ENCODE measurements at regions not wholly inside any gene's neighbourhood (a gene's known extent, or its start where the extent isn't known, plus 50 kb on each side); places are given as distances from the start of the nearest gene placed in this dataset.

DNA sequence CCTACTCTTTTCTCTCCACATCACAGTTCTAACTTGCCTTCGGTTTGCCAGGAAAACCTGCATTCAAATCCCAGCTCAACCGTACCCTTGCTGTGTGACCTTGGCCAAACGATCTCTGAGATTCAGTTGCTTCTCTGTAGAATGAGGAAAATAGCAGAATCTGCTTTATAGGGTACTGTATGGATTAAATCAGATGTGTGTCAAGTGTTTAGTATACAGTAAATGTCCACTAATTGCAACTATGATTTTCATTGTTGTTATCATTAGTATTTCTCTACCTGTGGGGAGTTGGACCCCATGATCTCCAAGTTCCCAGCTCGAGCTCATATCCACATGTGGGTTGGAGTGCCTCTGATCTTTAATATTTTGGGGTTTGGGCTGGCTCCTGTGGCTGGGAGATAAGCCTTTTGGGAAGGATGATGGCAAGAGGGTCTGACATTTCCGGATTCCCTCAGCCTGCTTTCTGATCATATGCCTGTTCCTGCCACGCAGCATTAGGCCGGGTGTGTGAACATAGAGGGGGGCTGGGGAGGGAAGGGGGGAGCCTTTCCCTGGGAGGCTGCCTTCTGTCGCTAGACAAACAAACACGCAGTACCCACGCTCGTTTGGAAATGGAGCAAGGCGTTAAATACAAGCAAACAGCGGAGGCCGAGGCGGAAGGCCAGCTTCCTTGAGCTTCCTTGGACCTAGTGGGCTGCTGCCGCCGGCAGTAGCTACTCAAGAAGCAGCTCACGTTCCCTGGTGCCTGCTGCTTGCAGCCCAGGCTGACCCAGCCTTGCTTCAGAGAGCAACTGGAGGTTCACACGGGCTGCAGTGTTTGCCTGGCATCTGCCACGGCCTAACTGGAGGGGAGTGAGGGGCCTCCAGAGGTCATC lies 213.5 kb upstream of the LHX5 start:
- no peak for DNase-seq

DNA sequence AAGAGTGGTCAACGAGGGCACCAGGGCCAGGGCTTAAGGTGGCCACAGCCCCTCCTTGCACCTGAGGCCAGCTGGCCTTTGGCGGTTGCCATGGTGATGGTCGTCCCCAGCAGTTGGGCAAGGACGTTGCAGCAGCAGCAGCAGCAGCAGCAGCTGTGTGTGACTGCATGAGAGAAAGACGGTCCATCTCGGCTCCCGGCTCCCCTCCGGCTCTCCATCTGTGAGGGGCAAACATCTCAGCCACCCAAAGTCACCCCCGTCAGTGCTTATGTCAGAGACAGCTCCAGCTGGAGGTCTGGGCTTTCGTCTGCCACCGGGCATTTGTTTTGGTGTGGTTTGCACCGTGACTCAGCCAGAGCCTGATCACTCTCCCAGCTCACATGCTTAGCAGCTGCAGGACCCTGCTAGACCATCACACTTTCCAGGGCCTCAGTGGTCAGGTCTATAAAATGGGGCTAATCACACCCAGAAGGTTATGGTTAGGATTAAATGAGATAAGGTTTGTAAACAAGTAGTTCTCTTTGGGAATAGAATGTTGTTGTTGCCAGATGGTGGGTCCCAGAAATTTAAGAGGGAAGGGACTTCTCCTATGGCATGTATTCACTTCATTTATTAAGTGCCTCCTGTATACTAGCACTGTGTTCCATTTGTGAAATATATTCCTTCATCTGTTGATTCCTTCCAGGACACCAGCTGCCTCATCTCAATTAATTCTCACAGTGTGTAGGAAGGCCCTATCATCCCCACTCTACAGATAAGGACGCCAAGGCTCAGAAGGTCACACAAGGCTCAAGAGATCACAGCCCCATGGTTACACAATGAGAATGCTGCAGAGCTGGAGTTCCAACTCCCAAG lies 212.6 kb upstream of the LHX5 start:
- DNase-seq = no peak

- DNase-seq = no peak
Measured at GRCh38 chr12:113683574-113683973, 211.9 kb upstream of the LHX5 start.

DNA sequence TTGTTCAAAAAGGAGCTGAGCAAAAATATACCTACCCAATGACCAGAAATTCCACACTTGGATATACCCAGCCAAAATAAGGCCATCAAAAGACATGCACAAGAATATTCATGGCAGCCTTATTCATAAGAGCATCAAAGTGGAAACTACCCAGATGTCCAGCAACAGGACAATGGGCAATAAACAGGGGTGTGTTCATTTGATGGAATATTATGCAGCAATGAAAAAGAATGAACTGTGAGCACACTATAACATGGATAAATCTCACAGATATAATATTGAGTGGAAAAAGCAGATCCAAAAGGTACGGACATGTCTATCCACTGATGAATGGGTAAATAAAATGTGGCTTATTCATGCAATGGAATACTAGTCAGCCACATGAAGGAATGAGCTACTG lies 209.2 kb upstream of the LHX5 start:
- DNase-seq = no peak

GRCh38 chr12:113678223-113679119 lies 206.8 kb upstream of the LHX5 start:
- DNase-seq = no peak

GRCh38 chr12:113676547-113676946 lies 204.9 kb upstream of the LHX5 start:
- no peak for DNase-seq

DNA sequence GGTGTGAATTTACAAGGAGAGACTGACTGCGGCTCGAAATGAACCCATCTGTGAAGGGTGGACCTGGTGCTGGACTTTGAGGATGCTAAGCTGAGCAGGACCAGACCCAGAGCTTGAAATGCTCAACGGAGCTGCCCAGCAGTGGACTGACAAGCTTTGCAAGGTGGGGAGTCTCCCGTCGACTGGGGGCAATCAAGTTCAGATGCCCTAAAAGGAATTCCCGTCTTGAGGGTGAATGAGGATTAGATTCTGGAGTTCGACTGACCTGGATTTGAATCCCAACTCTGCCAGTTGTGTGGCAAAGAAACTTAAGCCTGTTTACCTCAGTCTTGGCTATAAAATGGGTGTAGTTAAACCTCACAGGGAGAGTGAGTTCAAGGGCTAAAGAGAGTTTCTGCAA lies 204.4 kb upstream of the LHX5 start:
- DNase-seq = no peak

GRCh38 chr12:113674996-113675395 lies 203.3 kb upstream of the LHX5 start:
- DNase-seq = no peak

DNA sequence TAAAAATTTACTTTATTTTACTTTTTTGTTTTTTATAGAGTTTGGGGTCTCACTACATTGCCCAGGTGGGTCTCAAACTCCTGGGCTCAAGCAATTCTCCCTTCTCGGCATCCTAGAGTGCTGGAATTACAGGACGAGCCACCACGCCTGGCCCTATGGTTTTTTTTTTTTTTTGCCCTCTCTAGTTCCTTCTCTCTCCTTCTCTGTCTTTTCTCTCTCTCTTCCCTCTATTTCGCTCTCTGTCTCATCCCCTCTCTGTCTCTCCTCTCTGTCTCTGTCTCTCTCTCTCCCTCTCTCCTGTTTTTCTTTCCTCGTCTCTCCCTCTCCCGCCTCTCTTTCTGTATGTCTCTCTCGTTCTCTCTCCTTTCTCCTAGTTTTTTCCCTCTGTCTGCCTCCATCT lies 202.6 kb upstream of the LHX5 start:
- no peak for DNase-seq

GRCh38 chr12:113673458-113674238 lies 202.0 kb upstream of the LHX5 start:
- DNase-seq = no peak

- DNase-seq = no peak
Measured at GRCh38 chr12:113670742-113671141, 199.1 kb upstream of the LHX5 start.

DNA sequence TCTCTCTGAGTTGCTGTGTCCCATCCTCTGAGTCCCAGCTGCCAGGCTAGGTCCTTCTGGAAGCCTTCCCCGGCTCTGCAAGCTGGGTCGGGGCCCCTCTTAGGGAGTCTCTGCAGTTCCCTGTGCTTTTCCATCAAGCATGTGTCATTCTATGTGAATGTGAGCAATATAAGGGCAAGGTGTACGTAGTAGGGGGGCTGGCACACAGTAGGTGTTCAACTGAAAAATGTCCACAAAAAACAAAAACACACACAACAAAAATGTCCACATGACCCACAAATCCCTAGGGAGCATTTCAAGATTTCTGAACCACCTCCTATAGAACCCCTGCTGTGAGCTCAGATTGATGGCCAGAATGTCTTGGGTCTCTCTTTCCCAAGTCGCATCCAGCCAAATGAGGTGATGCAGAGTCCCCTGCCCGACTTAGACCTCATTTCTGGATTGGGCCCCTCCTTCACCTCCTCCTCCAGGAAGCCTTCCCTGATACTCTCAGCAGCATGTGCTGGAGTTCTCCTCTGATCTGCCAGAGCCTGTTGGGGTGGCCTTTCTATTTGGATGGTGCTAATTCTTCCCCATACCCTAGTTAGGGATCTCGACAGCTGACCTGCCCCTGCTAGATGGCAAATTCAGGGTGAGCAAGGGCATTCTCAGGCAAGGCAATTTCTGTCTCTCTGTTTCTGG lies 196.1 kb upstream of the LHX5 start:
- DNase-seq = no peak

DNA sequence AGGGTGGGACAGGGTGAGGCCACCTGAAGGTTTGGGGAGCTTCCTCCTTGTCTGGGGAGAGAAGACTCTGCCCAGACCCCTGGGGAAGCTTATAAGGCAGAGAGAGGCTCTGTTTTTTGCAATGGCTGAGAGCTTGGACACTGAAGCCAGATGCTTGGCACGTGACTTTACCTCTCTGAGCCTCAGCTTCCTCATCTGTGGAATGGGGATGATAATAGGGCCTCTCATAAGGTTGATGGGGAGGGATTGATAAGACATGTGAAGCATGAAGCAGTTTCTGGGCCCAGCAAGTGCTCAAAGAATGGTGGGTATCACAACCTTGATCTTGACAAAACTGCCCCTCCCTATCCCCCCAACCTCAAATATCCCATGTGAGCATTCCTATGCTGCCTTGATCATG lies 195.4 kb upstream of the LHX5 start:
- no peak for DNase-seq

- DNase-seq = no peak
Measured at GRCh38 chr12:113666223-113666622, 194.6 kb upstream of the LHX5 start.

GRCh38 chr12:113665457-113665856 lies 193.8 kb upstream of the LHX5 start:
- DNase-seq = no peak

- peak in 1 of 3 donors; percentile 5 for DNase-seq
Measured at GRCh38 chr12:113664224-113664681, 192.6 kb upstream of the LHX5 start.

DNA sequence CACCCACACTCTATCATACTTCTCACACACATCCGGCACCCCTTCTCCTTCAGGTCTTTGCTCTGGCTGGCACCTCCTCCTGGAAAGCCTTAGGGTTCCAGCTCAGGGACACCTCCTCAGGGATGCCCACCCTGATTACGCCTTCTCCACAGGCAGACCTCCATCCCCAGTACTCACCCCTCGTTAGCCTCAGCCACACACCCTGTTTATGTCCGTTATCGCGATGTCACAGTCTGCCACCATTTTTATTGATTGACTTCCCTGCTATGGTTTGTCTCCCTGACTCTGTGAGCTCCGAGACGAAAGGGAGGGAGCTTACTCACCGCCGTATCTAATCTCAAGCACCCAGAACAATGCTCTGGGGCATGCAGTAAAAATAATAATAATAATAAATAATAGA lies 191.7 kb upstream of the LHX5 start:
- no peak for DNase-seq

- DNase-seq = no peak
Measured at GRCh38 chr12:113660936-113661335, 189.3 kb upstream of the LHX5 start.

DNA sequence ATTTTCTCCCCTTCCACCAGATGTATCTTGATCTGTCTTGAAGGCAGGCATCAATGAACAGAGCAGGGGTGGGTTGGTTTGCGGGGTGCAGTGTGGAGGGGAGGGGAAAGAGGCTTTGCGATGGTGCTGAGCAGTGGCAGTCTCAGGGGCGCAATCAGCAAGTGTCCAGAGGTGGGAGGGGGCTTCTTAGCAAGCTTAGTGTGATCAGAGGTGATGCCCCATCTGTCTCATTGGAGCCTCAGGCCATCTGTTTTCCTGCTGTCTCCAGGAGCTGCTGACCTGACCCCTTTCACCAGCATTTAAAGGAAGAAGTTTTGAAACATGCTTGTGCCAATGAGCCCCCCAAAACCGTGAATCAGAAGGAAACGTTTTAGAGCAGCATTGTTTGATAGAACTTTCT lies 187.7 kb upstream of the LHX5 start:
- DNase-seq = no peak

DNA sequence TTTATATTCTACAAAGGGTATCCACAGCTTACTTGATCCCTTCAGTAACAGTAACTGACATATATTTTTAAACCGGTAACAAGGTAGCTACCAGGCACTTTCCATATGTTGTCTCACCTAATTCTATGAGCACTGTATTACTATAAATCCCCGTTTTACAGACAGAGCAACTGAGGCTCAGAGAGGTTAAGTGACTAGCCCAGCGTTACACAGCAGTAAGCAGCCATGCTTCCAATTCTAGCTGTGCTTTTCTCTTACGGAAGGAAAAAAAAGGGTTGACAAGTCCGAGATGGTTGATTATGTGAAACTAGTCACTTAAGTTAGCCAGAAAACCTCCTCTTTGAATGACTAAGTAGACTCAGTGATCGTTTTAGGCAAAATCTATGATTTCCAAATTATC lies 187.3 kb upstream of the LHX5 start:
- no peak for DNase-seq
